A172 (cell line): ENCODE measurements at regions not wholly inside any gene's neighbourhood (a gene's known extent, or its start where the extent isn't known, plus 50 kb on each side); places are given as distances from the start of the nearest gene placed in this dataset.

ENCODE experiments used
- DNase-seq: peaks from one replicate; pipeline ENCODE4 v3.0.0-alpha.2; 2015; ENCODE audit warnings: low spot score

GRCh38 chr10:75347186-75347585 lies 54.4 kb downstream of the ZNF503 start:
- no peak for DNase-seq

- no peak for DNase-seq
Measured at GRCh38 chr10:75345738-75346137, 55.8 kb downstream of the ZNF503 start.

GRCh38 chr10:75344170-75344569 lies 57.4 kb downstream of the ZNF503 start:
- DNase-seq, result no peak

- no peak for DNase-seq
Measured at GRCh38 chr10:75342397-75342796, 59.2 kb downstream of the ZNF503 start.

GRCh38 chr10:75335983-75336382 lies 65.6 kb downstream of the ZNF503 start:
- no peak for DNase-seq

- no peak for DNase-seq
Measured at GRCh38 chr10:75335191-75335590, 66.4 kb downstream of the ZNF503 start.

- no peak for DNase-seq
Measured at GRCh38 chr10:75334720-75335119, 66.8 kb downstream of the ZNF503 start.

GRCh38 chr10:75332081-75332480 lies 69.5 kb downstream of the ZNF503 start:
- no peak for DNase-seq

- DNase-seq, result no peak
Measured at GRCh38 chr10:75331081-75331480, 70.5 kb downstream of the ZNF503 start.

GRCh38 chr10:75329190-75329745 lies 72.3 kb downstream of the ZNF503 start:
- no peak for DNase-seq

- no peak for DNase-seq
Measured at GRCh38 chr10:75326306-75326705, 75.3 kb downstream of the ZNF503 start.

GRCh38 chr10:75319274-75319673 lies 82.3 kb downstream of the ZNF503 start:
- no peak for DNase-seq

GRCh38 chr10:75314570-75314969 lies 78.8 kb upstream of the COMTD1 start:
- DNase-seq, result no peak

GRCh38 chr10:75312440-75312839 lies 76.7 kb upstream of the COMTD1 start:
- DNase-seq, result no peak

- no peak for DNase-seq
Measured at GRCh38 chr10:75305675-75306074, 69.9 kb upstream of the COMTD1 start.

- no peak for DNase-seq
Measured at GRCh38 chr10:75304741-75305390, 69.1 kb upstream of the COMTD1 start.

GRCh38 chr10:75304313-75304712 lies 68.6 kb upstream of the COMTD1 start:
- no peak for DNase-seq

- no peak for DNase-seq
Measured at GRCh38 chr10:75303045-75303777, 67.5 kb upstream of the COMTD1 start.

- no peak for DNase-seq
Measured at GRCh38 chr10:75302029-75302428, 66.3 kb upstream of the COMTD1 start.

GRCh38 chr10:75297021-75297599 lies 61.4 kb upstream of the COMTD1 start:
- no peak for DNase-seq

- DNase-seq, result no peak
Measured at GRCh38 chr10:75295868-75296441, 60.2 kb upstream of the COMTD1 start.

GRCh38 chr10:75294866-75295701 lies 59.3 kb upstream of the COMTD1 start:
- peak; percentile 87 for DNase-seq
